ENCODE measurements at regions not wholly inside any gene's neighbourhood (a gene's known extent, or its start where the extent isn't known, plus 50 kb on each side); places are given as distances from the start of the nearest gene placed in this dataset.

- Histone ChIP-seq H3K9me3 (no peaks in the 10 kb centered on the region), H3K36me3 (ENCODE audit: low read depth, missing control alignments) (no peaks in the 10 kb centered on the region), H3K27ac (no peak overlapping the region), H3K4me1 (no peaks in the 10 kb centered on the region), H3K27me3 (no peaks in the 10 kb centered on the region), H3K4me3 (no peak overlapping the region)
- intact Hi-C loops (cut with DNase I; ENCODE audit: low total_unique reads), result no loop called here
- DNase-seq, result no peak
- WGBS, 2 donors, result 81 to 86% methylated on average over 7 of the region's 7 CpGs
- TF ChIP-seq POLR2A (IDR thresholded peaks at IDR 0.05), result no peak
- no peak for TF ChIP-seq CTCF (IDR thresholded peaks at IDR 0.05)
Observed at GRCh38 chr12:88644946-88645702, 64.9 kb upstream of the KITLG start.

DNA sequence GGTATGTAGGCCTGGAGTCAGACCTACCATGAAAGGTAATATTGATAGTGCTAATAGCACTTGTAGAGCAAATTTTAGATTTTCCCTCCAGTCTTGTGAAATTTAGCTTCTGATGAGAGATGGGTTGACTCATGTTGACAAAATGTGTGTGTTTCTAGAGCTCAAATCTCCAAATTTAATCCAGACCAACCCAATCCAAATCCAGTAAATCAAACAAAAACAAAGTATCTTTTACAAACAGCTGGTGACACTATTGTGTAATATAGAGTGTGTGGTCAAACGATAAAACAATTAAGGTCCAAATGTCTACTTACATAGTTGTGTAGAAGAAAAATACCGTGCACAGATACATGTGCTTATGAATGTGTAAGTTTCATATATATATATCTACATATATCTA, 63.4 kb upstream of the KITLG start:
- Histone ChIP-seq H3K27me3 (no peaks in the 10 kb centered on the region), H3K36me3 (ENCODE audit: low read depth, missing control alignments) (no peaks in the 10 kb centered on the region), H3K4me1 (no peaks in the 10 kb centered on the region), H3K4me3 (no peak overlapping the region), H3K27ac (no peak overlapping the region), H3K9me3 (no peaks in the 10 kb centered on the region)
- intact Hi-C loops (cut with DNase I; ENCODE audit: low total_unique reads), result no loop called here
- no peak for DNase-seq
- WGBS, 2 donors, result 88 to 90% methylated on average over 2 of the region's 2 CpGs
- TF ChIP-seq CTCF (IDR thresholded peaks at IDR 0.05) (no peak), POLR2A (IDR thresholded peaks at IDR 0.05) (no peak)

GRCh38 chr12:88642675-88643431, 62.6 kb upstream of the KITLG start:
- WGBS, 2 donors, result 57 to 63% methylated on average over 1 of the region's 1 CpG
- Histone ChIP-seq H3K36me3 (ENCODE audit: low read depth, missing control alignments) (no peaks in the 10 kb centered on the region), H3K27me3 (no peaks in the 10 kb centered on the region), H3K4me3 (no peak overlapping the region), H3K4me1 (no peaks in the 10 kb centered on the region), H3K27ac (no peak overlapping the region), H3K9me3 (no peaks in the 10 kb centered on the region)
- no peak for TF ChIP-seq CTCF (IDR thresholded peaks at IDR 0.05)
- no peak for TF ChIP-seq POLR2A (IDR thresholded peaks at IDR 0.05)
- DNase-seq, result no peak
- intact Hi-C loops (cut with DNase I; ENCODE audit: low total_unique reads), result no loop called here

GRCh38 chr12:88638966-88639760, 58.9 kb upstream of the KITLG start:
- Histone ChIP-seq H3K4me1 (no peaks in the 10 kb centered on the region), H3K9me3 (no peaks in the 10 kb centered on the region), H3K4me3 (no peak overlapping the region), H3K36me3 (ENCODE audit: low read depth, missing control alignments) (no peaks in the 10 kb centered on the region), H3K27ac (no peak overlapping the region), H3K27me3 (no peaks in the 10 kb centered on the region)
- DNase-seq, result no peak
- 45% methylated on average over 6 of the region's 6 CpGs for WGBS, 2 donors
- TF ChIP-seq CTCF (IDR thresholded peaks at IDR 0.05) (no peak), POLR2A (IDR thresholded peaks at IDR 0.05) (no peak)
- intact Hi-C loops (cut with DNase I; ENCODE audit: low total_unique reads), result no loop called here
